ENCODE measurements at regions not wholly inside any gene's neighbourhood (a gene's known extent, or its start where the extent isn't known, plus 50 kb on each side); places are given as distances from the start of the nearest gene placed in this dataset.

DNA sequence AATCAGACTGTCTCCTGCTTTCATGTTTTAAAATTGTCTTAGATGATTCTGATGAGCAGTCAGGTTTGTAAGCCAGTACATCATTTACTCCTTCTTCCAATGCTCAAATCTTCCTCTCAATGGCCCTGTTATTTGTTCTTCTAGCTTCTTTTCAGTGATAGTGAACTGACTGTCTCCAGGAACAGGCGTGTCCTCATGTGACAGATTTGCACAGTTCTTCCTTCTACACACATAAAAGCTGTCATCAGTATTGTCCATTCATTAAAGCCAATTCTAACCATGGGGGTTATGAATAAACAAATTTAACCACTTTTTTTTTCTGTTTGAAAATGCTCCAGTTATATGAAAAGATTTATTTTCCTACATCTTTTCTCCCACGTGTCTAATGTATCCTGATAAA lies 308.7 kb upstream of the SORCS1 start:
- Histone ChIP-seq H4K20me1 (ENCODE audit: control insufficient read depth, insufficient read depth, insufficient read length) (no peaks in the 10 kb centered on the region), H4K91ac (ENCODE audit: insufficient read length, low read depth, low read length) (no peak overlapping the region), H3K23me2 (ENCODE audit: insufficient read length, low read depth, low read length, poor library complexity, severe bottlenecking) (no peaks in the 10 kb centered on the region), H3K27ac (ENCODE audit: insufficient read length, low read depth, low read length) (no peak overlapping the region), H2BK12ac (ENCODE audit: insufficient read length, low read depth, low read length) (no peak overlapping the region), H4K8ac (replicated peaks; ENCODE audit: insufficient read length, low read depth, low read length) (no peak overlapping the region), H3K79me1 (ENCODE audit: insufficient read depth, low read depth, low read length, poor library complexity, severe bottlenecking) (no peaks in the 10 kb centered on the region), H3K4ac (ENCODE audit: low read depth, low read length) (no peak overlapping the region), H2AFZ (ENCODE audit: low read length) (no peak overlapping the region), H2BK120ac (ENCODE audit: low read depth, low read length, poor library complexity, severe bottlenecking) (no peak overlapping the region), H3K18ac (ENCODE audit: insufficient read length, low read depth, low read length) (no peak overlapping the region), H2BK15ac (ENCODE audit: low read depth, low read length) (no peak overlapping the region), H3K14ac (ENCODE audit: insufficient read depth, low read length) (no peak overlapping the region), H3K23ac (ENCODE audit: insufficient read length, low read depth, low read length) (no peak overlapping the region), H3K4me2 (ENCODE audit: insufficient read depth, insufficient read length, low read length) (no peak overlapping the region), H3K27me3 (ENCODE audit: insufficient read depth, low read length) (no peaks in the 10 kb centered on the region), H3K4me1 (ENCODE audit: insufficient read depth, low read length) (no peaks in the 10 kb centered on the region), H3T11ph (ENCODE audit: low read length) (no peak overlapping the region), H4K5ac (ENCODE audit: insufficient read length, low read depth, low read length) (no peak overlapping the region), H3K79me2 (ENCODE audit: insufficient read depth, low read length) (no peaks in the 10 kb centered on the region), H3K9ac (ENCODE audit: extremely low read depth, insufficient read length, low read length) (no peak overlapping the region), H3K56ac (ENCODE audit: insufficient read length, low read depth, low read length) (no peak overlapping the region), H3K9me3 (ENCODE audit: control insufficient read depth, low read depth, low read length) (no peaks in the 10 kb centered on the region), H2BK5ac (ENCODE audit: insufficient read length, low read length) (no peak overlapping the region), H2AK5ac (ENCODE audit: insufficient read length, low read length) (no peak overlapping the region), H2BK20ac (ENCODE audit: low read depth, low read length, poor library complexity, severe bottlenecking) (no peak overlapping the region)
- no peaks in the 10 kb centered on the region for H3K36me3 Mint-ChIP-seq (ENCODE audit: insufficient read depth in 1 of 3, low read depth in 3 of 3)
- no peak overlapping the region for H3K4me3 Mint-ChIP-seq
- no peak for DNase-seq
- H3K27me3 Mint-ChIP-seq (ENCODE audit: low read depth), result no peaks in the 10 kb centered on the region
- WGBS (ENCODE audit: extremely low coverage, insufficient read length, low lambda C conversion rate), result no CpG with 5 or more reads among the region's 2 CpGs
- no peaks in the 10 kb centered on the region; a peak in 1 of 4 replicates for H3K4me1 Mint-ChIP-seq
- no peak for TF ChIP-seq CTCF (conservative IDR thresholded peaks at IDR 0.05)
- H3K9me3 Mint-ChIP-seq, result no peaks in the 10 kb centered on the region
- H3K27ac Mint-ChIP-seq, result no peak overlapping the region

Measured in H9 (cell line).